C1 segment of cervical spinal cord (tissue), 14 donors: ENCODE measurements at regions not wholly inside any gene's neighbourhood (a gene's known extent, or its start where the extent isn't known, plus 50 kb on each side); places are given as distances from the start of the nearest gene placed in this dataset.
"Not testable (repeated sequence)": the region's sequence is repeated elsewhere in the genome, so short reads cannot be mapped to it uniquely, and the experiment has no call there.

Experiments used
- DNase-seq, 14 donors: peaks; one replicate each; lab custom pipeline; 2025; lab: John Stamatoyannopoulos, UW

DNA sequence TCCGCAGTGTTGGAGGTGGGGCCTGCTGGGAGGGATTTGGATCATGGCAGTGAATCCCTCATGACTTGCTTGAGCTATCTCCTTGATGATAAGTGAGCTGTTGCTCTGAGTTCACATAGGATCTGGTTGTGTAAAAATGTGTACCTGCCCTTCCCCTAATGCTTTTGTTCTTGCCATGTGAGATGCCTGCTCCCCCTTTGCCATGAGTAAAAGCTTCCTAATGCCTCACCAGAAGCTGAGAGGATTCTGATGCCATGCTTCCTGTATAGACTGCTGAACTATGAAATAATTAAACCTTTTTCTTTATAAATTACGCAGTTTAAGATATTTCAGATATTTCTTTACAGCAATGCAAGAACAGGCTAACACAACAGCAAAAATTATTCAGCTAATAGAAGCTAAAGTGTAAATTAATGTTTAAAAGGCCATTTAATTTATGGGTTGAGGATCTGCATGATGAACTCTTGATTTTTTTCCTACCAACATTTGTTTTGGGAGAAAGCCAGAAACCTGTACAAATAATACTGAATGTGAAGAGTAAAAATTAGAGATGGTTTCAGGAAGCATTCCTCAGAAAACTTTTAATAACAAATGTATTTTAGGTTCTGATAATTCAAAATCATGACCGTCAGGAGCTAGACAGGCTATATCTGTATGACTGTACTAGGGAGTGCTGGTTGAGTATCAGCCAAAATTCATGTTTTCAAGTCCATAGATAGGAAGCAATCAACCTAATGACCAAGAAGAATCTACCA, 177.5 kb upstream of the GRIA4 start:
- DNase-seq = no peak

DNA sequence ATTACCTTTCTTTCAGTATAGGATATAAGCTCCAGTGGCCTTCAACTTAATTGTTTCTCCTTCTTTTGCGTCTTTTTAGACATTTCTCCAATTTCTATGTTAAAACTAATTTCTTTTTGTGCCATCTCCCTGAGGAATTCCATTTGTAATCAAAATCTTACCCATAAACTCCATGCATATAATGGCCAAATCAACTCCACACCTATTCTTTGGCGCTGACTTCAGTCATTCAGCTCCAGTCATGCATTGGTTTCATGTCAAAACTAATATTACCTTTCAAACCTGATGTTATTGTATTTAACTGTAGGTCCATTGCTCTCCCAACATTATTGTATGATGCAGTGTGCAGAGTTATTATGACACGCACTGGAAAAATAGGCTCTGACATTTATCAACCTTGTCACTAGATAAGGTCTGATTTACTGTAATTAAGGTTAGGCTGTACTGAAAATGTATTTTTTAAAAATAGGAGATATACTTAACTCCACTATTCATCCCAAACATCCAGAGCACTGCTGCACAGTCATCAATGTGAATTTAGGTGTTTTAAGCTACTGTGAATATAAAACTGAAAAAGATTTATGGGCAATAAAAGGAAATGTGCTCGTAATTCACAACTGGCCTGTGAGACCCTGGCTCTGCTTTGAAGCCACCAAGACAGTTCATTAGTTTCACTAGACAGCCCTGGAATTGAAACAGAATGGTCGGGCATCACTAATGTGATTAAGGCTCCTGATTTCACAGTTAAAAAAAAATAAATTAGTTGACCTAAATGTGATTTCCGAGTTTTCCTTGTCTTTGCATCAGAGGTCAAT, 180.6 kb upstream of the GRIA4 start:
- no peak for DNase-seq

DNA sequence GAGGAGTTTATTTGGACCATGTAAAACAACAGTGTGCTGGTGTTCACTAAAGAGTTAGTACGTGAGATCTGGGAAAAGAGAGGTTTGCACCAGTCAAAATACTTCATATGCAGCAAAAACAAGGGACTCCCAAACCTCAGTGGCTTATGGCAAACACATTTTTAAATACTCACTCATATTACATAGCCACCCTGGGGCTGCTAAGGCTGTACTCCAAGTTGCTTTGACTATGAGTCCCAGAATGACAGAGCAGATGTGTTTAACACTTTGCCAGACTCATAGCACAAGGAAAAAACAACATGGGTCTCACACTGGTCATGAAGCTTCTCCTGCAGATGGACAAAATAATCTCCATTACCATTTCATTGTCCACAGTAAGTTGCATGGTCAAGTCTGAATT, 202.8 kb upstream of the GRIA4 start:
- DNase-seq = no peak

DNA sequence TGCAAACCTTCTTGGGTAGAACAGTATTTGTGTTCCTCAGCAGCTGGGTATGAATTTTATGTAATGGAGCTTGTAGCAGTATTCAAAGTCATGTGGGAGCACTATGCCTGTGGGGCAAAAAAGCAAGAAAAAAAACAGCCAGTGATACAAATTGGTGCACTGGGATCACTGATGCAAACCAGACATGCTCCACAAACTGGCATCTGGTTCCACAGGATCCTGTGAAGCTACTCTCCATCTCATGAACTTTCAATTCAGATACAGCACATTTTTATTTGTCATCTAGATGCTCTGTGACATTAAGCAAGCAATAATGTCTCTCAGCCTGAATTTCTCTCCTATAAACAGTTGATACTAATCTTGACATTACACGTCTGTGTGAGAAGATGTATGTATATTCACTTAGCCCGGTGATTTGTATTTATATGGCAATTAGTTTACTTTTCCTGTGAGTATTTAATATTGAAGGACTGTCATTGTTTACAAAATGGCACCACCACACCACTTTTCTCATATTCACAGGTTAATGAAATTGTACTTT, 208.5 kb upstream of the GRIA4 start:
- no peak for DNase-seq

DNA sequence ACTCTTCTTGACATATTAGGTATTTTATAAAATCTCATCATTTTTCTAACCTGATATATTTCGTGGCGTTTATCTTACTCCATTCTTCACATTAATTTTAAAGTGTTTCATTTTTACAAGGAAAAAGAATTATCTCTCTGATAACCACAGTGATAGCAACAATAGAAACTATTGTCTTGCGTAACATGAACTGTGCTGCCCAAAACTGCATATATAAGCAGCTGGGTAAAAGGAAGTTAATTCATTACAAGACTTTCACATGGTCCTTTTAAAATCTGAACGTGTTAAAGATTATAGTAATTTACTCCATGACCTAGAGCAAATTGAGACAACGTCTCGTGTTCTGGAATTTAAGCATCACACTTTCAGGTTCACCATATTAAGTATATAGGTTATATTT, 210.4 kb upstream of the GRIA4 start:
- no peak for DNase-seq

DNA sequence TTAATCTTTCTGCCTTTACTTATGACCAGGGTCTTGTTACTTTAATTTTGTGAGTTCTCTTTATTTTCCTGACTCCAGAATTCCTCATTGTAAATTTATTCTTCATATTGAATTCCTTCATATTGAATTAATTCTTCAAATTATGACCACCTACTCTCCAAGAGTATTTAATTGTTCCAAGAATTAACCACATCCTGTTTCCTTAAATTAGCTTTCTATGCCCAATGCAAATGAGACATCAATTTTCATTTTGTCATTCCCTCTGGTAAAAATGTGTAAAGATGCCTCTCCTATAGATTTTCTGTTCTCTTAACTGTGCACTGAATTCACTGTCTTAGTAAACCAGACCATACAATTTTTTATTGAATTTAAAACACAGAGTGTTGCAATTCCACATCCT, 211.2 kb upstream of the GRIA4 start:
- DNase-seq = no peak

DNA sequence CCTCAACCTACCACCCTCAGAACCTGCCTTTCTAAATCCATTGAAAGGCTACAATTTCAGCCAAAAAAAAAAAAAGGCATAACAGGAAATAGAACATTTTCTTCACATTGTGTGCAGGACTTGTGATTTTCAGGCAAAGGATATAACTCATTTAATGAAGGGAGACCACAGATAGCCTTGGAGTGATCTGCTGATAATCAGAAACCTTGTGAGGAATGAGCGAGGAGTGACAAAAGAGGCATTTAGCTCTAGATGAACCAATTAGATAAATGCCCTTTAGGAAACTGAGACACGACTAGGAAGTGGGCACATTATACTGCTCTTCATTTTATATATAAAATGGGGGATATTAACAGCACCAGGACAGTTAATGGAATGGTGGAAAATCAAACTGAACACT, 216.5 kb upstream of the GRIA4 start:
- no peak for DNase-seq

DNA sequence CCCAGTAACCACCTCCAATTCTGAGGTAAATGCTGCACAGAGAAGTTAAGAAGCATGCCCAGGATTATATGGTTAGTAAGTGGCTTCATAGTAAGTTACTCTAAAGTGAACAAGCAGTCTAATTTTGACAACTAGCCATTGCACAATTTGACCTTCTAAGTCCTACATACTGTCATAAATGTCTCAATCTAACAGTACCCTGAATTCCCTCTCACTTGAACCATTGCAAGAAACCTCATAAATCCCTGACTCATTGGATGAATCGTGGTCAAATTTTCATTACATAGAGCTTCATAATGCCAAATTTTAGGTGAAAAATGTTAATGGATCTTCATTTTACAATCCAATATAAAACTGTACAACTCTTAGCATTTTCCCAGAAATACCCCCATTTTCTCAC, 217.3 kb upstream of the GRIA4 start:
- no peak for DNase-seq

DNA sequence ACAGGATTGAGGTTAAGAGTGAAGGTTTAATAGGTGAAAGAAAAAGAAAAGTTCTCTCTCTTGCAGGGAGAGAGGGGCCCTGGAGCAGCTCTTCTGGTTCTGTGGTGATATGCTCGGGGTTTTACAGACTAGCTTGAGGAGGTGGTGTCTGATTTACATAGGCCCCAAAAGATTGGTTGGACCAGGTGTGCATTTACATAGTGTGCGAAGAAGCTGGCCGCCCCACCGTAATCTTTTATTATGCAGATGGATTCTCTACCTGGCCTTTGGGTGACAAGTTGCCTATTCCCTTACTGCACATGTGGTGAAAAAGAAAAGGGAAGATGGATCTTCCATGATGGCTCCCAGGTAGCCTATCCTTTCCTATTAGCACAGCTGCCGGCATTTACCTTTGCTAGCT, 219.9 kb upstream of the GRIA4 start:
- peak in 1 of 14 donors; percentile 0 for DNase-seq

DNA sequence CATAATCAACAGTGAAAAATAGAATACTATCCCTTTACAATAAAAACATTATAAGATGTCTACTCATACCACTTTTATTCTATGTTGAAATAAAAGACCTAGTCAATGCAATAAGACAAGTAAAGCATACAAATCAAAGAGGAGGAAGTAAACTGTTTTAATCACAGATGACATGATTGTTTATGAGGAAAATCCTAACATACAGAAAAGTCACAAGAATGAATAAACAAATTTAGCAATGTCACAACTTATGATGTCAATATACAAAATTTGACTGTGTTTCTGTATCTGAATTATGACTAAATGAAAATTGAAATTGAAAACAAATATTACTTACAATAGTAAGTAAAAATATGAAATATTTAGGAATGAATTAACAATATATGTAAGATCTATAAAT, 221.9 kb upstream of the GRIA4 start:
- no peak for DNase-seq

DNA sequence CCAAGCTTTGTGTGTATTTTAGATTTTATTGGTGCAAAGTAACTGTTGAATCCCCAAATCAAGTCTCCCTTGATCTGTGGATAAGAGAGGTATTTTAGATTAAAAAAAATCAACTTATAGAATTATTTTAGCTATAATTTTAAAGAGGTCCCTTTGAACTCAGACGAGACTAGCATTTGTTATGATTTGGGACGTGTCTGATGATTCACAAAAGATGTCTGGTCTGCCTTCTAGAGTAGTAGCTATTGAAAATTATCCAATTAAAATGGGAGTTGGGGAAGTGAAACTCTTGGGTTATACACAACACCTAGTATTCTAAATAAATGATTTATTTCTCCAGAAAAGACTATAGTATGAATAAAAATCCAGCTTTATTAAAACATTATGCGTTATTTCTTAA, 227.9 kb upstream of the GRIA4 start:
- no peak for DNase-seq

DNA sequence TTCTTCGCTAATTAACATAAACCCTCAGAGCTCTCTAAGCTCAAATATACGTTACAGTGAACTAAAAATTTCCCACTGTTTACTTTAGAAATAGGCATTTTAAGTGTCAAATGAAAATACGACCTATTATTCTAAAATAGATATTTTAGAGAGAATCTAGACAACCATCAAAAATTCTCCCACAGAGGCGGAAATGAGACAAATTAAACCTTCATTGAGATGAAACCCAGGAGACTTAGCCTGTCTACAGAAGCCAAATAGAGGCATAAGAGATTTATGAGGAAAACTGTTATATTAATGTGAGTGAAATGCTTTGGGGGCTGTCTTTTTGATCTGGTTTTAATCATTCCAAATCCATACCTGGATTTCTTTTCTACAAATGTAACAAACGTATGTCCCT, 232.0 kb upstream of the GRIA4 start:
- no peak for DNase-seq

DNA sequence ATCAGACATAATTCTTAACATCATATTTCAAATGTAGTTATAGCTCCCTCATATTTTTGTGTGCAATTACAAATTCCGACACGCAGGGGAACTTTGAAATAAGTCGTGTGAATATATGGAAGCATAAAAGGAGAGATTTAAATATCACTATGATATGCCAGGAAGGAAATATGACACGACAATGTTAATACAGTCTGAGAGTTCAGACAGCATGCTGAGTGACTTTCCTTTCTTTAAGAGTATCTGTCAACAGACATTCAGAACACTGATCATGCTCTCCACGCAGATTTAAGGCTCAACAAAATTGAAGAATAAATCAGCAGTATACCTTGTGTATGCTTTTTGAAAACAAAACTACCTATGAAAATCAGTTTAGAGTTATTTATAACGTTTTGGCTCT, 232.6 kb upstream of the CARD18 start:
- DNase-seq = no peak

DNA sequence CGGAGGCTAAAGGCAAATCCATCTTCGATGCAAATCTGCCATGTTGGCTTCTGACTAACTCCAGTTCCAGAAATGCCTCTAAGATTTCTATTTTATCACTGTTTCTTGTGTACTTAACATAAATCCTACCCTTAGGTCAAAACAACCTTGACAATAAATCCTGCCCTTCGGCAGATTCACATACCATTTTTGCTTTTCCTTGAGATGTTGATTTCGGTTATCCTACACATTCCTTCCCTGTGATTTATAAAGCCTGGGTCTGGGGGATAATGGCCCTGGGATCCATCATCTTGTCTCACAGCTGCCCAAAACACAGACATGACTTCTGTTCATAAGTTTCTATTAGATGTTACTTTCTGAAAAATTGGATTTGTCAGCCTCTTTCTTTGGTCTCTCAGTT, 231.7 kb upstream of the CARD18 start:
- DNase-seq = no peak

DNA sequence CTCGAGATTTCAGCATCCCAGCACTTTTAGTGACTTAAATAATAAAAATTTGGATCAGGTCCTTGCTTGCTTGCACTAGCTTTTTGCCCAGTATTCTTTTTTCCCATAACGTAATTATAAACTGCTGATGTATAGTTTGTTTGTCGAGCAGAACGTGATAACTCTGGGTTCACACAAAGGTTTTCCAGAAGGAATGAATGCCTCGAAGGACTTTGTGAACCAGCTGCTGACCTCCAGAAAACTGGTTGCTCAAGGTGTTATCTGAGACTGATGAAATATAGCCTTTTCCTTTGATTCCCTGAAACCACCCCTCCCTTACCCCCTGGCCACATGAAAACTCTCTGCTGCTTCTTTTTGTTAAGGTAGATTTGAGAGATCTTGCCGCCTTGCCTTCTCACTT, 229.1 kb upstream of the CARD18 start:
- no peak for DNase-seq

DNA sequence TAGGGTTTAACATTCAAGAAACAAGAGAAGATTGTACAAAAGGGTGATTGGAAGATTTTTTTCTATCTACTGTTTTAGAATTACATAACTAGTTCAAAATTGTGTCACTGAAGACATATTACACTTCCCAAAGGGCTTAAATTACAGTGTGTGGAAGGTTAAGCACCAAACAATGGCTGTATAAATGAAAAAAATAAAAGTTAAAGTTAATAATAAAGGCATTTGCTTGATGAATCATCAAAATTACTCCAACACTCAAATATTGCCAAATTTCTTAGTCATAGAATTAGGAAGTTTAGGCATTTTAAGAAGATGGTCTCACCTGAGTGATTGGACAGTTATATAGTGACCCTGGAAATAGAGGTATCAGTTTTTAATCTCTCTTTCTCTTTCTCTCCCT, 227.6 kb upstream of the CARD18 start:
- no peak for DNase-seq

DNA sequence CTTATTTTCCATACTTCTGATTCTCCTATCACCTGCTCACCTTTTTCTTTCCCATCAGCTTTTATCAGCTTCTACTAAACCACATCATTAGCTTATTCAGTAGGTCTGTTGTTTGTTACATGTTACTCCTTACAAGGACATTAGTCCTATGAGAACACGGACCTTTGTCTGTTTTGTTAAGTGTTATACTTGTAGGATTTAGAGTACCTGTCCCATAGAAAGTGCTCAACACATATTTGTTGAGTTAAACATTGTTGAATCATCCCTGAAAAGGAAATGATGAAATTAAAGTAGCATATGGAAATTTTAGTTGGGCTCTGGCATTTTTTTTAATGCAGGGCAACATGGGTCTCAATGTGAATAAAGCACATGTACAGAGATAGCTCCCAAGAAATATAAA, 222.1 kb upstream of the CARD18 start:
- DNase-seq = no peak

DNA sequence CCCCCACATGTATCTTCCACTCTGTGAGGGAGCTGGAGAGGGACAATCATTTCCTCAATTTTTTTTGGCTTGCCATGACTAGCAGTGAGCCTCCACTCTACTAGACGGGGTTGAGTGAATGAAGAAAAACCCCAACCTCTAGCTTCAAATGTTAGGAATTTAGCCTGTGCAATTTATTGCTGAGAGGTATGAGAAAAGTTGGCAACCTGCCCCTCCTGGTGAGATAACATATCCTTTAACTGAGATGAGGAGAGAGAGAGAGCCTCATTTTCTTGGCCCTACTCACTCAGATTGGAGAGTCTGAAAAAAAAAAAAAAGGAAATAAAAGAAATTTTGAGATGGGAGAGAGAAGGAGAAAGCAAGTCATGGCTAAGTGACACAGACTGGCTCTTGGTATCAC, 218.2 kb upstream of the CARD18 start:
- DNase-seq = no peak

DNA sequence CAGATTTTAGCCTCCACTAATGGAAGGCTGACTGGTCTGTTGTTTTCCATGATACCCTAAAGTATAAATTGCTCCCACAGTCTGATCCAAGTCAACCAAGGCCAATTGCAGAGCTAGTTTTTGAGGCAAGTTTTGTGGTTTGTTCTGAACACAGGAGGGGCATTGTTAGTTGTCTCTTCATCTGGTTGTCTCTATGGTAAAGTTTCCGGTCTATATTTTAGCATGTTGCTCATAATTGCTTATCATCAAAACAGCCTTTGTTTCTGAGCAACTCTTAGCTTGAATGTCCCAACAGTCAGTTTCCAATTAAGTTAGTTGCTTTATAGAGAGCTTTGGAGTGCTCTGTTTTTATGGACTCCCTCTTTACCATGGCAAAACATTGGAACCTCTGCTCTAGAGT, 217.6 kb upstream of the CARD18 start:
- DNase-seq = no peak

DNA sequence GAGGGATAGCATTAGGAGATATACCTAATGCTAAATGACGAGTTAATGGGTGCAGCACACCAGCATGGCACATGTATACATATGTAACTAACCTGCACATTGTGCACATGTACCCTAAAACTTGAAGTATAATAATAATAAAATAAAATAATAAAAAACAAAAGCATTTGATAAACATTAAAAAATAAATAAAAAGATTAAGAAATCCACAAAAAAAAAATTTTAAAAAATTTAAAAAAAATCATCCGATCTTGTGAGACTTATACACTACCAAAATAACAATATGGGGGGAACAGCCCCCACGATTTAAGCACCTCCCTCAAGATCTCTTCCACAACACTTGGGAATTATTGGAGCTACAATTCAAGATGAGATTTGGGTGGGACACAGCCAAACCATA, 210.3 kb upstream of the CARD18 start:
- DNase-seq = not testable (repeated sequence)

DNA sequence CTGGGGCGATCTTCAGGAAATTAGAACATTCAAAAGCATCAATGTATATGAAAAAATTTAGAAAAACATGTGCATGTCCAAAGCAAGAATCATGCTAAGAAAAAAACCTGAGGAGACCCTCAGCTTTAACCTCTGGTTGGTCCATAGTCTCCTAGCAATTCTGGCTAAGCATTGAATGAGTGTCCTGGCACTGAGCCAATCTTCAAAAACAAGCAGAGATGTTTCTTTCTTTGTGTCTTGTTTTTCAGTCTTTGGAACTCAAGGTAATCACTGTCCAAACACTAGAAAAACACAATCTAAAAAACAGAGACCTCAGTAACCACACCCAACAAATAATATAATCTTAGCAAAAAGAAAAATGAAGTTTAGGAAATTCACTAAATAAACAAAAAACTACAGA, 205.4 kb upstream of the CARD18 start:
- DNase-seq = no peak

DNA sequence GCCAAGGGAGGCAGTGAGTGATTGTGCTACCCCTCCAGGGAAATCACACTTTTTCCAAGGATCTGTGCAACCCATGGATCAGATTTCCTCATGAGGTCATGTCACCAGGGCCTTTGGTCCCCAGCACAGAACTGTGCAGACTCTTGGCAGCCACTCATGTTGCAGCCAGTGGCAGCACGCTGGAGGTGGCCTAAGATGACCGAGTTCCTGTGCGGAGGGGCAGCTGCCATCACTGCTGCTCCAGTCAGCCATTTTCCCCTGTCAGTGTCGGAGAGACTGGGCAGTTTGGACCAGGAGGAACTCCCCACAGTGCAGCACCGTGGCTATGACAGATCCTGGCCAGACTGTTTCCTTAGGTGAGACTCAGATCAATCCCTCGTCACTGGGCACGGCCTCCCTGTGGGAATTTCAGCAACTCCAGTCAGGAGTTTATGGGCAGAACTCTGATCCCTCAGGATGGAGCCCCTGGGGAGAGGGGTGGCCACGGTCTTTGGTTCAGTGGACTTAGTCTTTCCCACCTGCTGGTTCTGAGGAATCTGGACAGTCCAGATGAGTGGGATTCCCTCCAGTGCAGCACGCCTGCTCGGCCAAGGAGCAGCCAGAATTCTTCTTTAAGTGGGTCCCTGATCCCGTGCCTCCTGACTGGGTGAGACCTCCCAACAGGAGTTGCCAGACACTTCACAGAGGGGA, 194.6 kb upstream of the CARD18 start:
- no peak for DNase-seq

DNA sequence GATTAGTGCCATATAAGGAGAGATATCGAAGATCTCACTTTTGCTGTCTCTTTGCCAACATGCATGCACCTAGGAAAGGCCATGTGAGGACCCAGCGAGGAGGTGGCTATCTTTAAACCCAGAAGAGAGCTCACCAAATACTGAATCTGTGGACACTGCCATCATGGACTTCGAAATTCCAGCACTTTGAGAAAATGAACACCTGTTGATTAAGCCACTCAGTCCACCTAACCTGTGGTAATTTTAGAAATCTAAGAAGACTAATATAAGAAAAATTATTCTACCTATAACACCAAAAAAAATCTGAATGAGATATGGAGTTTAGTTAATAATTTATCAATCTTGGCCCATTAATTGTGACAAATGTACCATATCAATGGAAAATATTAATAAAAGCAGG, 193.6 kb upstream of the CARD18 start:
- DNase-seq = no peak
